ENCODE measurements at regions not wholly inside any gene's neighbourhood (a gene's known extent, or its start where the extent isn't known, plus 50 kb on each side); places are given as distances from the start of the nearest gene placed in this dataset.

DNA sequence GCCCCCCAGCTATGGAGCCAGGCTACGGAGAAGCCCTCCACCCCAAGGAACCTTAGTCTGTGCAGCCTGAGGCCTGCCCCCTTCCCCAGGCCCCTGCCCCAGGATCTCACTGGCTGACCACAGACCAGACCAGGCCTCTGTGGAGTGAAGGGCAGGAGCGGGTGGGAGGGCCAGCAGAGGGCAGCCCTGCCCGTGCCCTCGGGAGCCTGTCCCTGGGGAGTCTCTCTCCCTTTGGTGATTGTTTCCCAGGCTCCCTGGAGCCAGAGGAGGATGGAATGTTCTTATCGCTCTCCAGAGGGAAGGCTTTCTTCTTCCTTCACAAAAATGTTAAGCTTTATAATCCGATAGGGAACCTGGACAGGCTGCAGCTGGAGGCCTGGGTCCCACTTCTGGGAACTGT is 455.3 kb downstream of the SOX6 start:
- TF ChIP-seq EZH2 (IDR thresholded peaks at IDR 0.05) (no peak), POLR2AphosphoS5 (IDR thresholded peaks at IDR 0.05; ENCODE audit: borderline replicate concordance, low read depth, low read length) (no peak)

All from SK-N-MC (cell line).